Kasumi-1 (cell line): ENCODE measurements at regions not wholly inside any gene's neighbourhood (a gene's known extent, or its start where the extent isn't known, plus 50 kb on each side); places are given as distances from the start of the nearest gene placed in this dataset.

Experiments used
- DNase-seq, 2 experiments: peaks; one replicate each; lab custom pipeline; 2025; lab: John Stamatoyannopoulos, UW

DNA sequence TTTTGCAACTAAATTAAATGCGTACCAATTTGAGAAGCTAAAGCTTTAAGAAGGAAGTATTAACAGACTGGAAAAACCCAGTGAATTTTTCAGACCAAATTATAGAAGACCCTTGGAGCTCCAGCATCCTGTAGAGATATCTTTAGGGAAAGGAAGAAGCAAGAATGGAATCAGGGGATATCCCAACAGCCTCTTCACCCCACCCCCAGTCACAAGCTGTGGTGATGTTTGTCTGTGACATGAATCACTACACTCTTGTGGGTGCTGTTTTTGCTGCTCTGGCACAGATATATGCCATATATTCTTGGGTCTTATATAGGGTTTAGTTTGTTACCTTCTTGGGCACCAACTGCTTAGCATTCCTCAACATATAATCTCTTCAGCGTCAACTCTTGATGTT lies 78.5 kb upstream of the BCL6 start:
- DNase-seq, result no peak

DNA sequence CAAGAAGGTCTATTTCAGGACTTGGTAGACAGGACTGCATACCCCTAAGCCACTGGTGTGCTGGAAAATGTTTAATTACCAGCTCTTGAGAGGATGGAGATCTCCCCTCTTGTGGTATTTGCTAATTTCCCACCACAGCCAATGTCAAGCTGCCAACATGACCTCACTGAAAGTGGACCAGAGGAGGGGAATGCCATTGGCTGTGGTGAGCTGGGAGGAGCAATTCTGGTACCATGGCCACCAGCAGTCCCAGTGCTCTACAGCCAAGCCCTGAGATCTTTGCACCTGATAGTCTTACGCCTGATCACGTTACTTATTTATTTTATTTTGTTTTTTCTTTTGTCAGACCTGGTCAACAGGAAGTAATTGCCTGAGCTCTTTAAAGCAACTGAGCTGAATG lies 82.5 kb upstream of the BCL6 start:
- DNase-seq, result no peak

DNA sequence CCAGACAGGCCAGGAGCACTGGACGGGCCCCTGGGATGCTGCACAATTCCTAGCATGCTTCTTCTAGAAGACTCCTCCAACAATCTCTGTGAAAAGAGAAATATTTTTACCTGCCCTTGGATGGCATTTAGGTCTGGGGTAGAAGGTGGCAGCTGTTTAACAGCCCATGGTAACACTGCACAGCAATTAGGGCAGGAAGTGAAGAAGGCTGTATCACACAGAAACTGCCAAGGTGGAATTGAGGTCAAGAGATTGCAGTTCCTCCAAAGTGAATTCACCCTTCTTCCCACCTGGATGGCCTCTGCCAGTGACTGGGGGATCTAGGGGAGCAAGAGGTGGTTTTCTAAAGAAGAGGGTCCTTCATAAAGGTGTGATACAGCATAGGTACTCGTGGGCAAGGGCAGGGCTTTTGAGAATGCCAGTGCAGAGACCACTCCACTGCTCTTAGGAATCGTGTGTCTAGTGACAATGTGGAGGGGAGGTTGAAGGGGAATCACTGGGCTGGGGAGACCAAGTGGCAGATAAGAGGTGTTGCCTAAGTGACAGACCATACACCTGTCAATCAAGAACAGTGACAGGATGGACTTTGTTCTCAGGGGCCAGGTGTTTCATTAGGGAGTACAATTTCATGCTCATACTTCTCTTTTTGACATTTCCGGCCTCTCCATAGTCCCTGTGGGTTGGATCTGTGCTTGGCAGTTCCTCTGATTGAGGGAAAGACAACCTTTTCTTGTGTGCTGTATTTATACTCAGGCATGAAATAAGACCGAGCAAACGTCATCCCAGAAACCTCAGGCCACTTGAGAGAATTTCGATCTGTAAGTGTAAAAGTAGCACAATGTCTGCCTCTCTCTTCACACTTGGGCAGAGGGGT lies 83.5 kb upstream of the BCL6 start:
- no peak for DNase-seq

DNA sequence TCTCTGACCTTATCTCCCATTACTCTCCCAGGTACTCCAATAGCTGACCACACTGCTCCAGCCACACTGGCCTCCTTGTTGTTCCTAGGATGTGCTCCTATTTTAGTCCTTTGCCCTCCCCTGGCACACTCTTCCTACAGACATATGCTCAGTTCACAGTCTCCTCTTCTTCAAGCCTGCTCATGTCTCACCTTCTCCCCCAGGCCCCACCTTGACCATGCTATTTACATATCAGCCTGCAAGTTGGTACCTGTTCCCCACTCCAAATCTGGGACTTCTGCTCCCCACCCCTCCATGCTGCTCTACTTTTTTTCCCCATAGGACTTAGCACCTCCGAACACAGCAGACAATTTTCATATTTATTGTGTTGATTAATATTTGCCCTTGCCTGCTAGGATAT lies 84.9 kb upstream of the BCL6 start:
- no peak for DNase-seq

DNA sequence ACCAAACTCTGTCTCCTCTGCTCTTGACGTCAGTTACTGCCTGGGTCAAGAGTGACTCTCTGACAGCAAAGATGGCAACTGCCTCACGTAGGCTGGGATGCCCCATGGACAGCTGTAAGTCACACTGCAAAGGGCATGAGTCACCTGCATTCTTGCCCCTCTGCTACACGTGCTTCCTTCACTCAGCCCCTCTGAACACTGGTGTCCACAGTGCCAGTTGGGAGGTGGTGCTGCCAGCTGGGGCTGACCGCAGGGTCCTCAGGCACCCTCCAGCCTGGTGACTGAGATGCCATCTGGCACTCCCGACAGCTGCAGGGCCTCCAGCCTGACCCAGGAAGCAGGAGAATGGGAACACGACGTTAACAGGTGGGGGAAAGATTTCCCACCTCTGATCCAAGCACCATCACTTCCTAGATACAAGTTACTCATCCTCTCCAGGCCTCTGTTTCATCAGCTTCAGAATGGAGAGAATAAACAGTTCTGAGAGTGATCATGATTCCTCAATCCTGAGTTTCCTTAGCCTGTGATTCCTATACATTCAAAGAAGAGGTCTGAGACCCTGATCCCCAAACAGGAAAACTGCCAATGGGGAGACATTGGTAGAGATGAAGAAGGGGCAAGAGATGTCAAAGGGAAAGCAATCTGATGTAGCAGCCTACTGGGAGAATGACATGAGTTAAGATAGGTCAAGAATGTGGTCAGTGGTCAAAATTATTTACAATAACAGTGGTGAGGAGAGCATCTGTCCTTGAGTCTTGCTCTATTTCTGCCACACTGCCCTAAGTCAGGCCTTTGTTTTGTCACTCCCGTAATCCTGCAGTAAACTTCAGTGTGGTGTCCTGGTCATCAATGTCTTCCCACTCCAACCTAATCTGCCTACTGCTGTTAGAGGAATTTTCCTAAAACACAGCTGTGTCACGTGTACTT lies 86.1 kb upstream of the BCL6 start:
- no peak for DNase-seq

DNA sequence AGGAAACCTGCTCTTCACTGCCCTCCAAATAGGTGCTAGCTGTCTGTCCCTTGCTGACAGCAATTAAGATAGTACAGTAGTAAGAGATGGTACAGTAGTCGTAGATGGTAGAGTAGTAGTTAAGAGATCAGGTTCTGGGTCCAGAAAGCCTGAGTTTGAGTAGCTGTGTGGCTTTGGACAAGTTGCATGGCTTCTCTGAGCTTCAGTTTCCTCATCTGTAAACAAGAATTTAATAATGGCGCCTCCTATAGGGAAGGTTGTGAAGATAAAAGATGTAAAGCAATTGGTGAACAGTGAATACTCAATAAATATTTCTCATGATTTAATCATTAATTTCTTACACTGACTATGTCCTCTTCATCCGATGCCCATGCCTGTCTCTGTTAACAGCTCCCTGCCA lies 86.9 kb upstream of the BCL6 start:
- no peak for DNase-seq

DNA sequence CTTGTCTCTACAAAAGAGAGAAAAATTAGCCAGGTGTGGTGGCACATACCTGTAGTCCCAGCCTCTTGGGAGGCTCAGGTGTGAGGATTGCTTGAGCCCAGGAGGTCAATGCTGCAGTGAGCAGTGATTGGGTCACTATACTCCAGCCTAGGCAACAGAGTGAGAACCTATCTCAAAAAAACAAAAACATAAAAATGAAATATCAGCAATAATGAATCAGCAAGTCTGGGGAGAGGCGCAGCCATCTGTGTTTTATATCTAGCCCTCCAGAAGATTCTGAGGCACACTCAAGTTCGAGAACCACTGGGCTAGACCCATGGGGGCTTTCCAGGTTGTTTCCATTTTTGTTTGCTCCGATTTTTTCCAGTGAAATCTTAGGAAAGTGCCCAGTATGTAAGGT lies 88.1 kb upstream of the BCL6 start:
- DNase-seq, result no peak

DNA sequence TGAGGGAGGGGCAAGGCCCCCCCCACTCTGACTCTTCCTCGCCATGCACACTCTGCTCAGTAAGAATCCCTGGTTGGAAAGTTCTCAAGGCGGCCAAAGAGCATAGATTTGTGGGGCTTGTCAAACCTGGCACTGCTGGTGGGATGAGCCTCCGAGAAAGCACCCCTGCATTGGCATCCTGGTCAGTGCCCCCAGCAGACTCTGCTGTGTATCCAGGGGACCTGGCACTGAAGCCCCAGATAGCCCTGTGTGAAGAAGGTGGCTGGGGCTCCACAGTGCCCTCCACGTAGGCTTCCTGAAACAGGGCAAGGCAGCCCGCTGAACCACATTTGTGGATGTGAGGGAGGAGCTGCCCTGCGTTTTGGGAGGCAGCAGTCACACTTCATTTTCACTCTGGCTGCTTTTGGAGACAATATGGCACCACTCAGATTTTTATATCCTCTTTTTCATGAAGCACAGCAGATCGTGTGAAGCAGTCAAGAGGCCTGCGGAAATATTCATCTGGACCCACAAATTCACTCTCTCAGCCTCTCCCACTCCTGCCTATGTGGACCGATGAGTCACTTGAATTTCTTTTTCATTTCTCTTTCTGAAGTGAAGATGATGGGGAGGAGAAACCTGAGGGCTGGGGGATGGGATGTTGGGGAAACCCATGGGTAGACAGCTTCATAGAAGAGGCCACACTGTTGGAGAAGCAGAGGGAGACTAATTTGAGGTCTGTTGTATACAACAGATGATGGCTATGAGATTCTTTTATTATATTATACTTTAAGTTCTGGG lies 88.7 kb upstream of the BCL6 start:
- DNase-seq, result no peak

DNA sequence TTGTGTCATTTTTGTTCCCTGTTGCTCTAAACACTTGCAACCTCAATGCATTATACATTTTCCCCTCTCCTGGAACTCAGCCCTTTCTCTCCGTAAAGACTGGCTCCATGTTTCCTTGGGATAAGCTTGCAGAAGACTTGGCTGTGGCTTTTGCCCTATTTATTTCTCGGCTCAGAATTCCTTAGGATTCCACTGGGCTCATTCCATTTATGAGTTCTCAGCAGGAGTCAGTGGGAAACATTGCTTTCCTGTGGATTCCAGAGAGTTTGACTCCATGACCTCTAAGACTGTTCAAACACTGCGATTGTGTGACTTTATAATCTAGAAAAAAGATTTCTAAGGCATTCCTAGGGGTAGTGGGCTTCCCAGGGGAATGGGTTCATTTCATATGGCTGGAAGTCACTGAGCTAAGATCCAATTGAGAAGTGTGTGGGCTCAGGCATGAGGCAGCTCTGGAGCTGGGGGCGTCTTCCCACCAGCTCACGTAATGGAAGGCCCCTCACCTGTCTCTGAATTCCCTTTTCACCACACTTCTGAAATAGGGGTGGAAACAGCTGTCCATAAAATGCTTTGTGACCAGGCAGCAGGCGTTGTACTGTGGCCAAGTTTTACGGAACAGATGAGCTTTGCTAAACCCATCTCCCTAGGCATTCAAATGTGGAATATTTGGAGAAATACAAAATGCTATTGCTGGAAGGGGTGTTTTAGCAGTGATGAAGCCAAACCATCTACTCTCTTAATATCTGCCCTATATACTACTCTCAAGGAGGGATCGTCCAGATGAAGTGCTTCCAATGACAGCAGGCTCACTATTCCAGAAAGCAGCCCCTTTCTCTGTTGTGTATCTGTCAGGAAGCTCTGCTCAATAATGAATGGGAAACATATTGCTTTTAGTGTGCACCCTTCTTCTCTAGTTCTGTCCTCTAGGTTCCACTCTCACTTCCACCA lies 91.8 kb upstream of the BCL6 start:
- no peak for DNase-seq

DNA sequence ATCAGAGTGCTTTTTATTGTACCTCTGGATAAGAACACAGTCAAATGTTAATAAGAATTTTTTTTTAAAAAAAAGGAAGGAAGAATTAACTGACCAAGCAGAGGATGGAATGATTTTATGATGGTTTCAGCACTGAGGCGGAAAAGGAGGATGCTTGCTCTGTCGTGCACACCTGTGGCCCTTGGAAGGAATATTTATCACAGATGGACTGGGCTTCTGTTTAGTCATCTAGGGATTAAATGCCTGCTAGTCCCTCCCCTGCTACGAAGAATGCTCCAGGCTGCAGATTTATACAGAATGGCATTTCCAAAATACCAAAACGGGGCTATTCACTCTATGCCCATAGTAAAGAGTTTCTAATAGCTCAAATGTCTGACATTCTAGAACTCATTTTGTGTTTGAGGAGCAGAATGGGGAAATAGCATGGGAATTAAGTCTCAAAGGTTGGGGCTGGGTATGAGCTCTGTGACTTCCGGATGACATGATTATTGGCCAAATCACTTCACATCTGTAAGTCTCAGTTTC lies 92.8 kb upstream of the BCL6 start:
- no peak for DNase-seq

DNA sequence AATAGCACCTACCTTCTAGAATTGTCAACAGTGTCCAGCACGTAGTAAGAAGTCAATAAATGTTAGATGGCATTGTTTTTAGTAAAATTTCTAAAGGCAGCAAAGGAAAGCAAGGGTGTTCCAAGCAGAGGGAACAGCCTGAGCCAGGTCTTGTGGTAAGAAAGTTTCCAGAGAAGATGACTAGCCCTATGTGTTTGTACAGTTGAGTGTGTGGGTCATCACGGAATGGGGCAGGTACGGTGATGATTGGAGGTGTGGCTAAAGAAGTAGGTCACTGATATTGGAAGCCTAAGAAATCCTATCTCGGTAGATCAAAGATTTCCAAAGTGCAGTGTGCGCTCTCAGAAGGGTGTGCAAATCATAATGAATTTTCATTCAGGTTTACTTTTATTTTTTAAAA lies 94.2 kb upstream of the BCL6 start:
- no peak for DNase-seq

DNA sequence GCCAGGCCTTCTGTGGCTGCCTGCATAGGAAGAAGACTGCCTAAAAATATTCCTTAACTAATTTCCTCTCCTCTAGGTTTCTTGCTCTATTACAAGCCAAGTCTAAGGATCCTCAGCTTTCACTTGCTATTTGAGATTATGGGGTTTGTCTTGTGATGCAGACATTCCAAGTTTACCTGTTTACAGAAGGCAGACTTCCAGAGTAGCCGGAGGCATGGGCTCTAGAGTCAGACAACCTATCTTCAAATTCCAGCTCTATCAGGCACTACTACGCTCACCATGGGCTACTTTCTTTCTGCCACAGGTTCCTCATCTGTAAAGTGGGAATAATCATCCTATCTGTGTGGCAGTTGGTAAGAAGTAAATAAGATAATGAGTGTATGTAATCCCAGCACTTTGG lies 95.6 kb upstream of the BCL6 start:
- no peak for DNase-seq

DNA sequence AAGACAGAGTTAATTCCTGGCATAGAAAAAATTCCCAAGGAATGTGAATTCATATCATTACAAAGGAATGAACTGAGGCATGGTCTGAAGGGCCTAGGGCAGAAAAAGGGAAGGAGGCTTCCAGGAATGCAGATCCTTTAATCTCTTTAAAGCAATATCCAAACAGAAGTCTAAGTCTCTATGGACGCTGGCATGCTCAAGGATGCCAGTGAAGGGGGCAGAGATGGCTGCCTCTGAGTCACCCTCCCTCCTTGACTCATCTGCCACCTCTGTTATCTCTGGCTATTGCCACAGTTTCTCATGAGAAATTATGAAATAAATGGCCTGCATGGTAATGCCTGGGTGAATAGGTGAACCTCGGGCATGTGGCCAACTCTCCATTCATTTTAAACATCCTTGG lies 96.3 kb upstream of the BCL6 start:
- DNase-seq, result no peak

DNA sequence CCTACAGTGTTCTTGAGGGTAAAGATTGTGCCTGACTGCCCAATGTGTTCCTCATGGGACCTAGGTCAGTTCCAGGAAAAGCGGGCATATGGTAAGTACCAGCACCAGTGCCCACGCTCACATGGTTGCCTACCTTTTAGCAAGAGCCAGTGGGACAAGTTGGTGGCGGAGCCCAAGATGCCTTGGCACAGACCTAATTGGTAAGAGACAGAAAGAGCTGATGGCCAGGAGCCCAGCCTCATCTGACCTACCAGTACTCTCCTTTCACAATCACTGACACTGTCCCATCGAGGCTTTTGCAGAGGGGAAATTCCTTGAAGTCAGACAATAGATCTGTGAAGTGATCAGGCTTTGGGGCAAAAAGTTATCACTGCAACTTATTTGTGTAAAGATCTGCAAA lies 98.4 kb upstream of the BCL6 start:
- DNase-seq, result no peak

DNA sequence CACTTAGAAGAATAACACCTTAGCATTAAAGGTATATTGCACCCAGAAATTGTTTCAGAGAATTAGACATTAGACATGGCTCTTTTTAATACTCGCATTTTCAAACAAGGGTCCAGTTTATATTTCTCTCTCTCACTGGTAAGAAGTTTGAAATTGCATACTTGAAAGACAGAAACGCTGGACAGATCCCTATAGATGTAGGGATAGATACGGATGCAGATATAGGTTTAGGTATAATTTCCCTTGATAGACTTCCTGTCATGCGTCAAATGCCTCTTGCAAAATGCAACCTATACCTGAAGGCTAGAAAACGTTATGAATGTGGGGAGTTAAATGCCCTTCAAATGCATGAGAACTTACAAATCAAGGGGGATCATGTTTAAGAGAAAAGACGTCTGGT lies 99.4 kb upstream of the BCL6 start:
- no peak for DNase-seq

DNA sequence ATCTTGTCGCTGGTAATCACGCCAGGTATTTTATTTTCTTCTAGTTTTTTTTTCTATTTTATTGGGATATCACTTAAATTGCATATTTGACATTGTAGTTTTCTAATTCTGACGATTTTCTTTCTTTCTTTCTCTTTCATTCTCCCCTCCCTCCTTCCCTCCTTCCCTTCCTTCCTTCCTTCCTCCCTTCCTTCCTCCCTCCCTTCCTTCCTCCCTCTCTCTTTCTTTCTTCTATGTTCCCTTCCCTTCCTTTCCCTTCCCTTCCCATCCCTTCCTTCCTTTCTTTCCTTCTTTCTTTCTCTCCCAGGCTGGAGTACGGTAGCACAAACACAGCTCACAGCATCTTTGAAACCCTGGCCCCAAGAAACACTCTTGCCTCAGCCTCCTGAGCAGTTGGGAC lies 100.6 kb upstream of the BCL6 start:
- no peak for DNase-seq

DNA sequence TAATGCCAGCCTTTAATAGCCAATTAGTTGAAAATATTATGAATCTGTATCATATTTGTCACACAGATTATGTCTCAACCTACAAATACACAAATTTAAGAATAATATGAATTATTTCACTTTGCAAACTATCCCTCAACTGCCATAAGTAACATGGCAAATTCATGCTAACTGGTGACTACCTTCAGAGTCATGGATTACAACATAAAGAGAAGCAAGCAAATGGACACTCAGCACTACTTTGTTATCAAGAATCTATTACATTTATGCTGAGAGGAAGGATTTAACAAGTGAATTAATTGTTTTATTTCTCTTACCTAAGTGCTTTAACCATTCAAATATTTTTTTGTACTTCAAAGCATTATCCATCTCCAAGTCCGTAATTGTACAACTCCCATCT lies 103.1 kb upstream of the BCL6 start:
- no peak for DNase-seq

DNA sequence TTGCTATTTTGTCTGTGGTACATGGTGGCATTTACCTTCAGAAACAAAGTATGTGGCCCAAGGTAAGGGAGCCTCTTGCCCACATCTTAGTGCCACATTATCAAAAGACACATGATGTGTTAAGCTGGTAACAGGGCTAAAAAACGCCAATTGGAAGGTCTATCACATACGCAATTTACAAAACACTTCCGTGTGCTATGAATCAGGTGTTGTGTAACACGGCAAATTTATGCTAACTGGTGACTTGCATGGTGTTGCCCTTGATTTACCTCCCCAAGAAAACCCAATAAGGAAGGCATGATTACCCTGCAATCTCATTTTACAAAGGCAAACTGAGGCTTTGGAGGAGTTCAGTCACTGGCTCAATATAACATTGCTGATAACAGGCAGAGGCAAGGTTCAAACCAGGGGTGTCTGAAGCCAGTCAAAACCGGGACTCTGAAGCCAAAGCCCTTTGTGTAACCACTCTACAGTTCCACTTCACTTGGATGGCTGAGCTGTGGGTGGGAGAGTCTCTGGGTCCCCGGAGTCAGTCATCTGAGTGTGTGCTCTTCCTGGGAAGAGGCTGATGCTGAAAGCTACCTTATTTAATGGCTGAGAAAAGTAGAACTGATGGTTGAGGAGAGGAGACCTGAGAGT lies 103.9 kb upstream of the BCL6 start:
- DNase-seq, result no peak

DNA sequence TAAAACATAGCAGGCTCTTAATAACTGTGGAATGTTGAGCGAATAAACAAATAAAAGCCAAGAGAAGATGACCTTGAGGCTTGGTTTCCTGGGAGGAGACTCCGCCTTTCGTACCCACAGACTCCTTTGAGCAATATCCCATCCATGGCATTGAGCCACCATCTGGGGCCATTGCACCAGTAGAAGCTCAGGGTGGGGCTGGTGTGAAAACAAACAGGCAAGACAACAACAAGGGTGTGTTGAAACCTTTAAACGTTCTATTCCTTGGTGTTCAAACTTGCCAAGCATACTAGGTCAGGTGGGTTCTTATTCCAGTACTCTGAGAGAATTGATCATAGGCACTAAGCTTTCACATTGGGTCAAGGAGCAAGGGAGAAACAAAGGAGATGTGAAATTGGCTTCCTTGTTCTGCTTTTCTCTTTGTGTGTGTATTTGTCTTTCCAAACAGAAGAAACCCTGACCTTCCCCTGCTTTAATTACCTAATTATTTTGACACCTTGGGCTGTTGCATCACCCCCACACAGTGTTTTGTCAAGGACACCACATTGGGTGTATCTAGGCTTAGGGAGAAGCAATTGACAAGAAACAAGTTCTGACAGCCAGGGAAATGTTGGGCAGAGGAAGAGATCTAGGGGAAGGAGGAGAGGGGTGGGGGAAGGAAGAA lies 105.1 kb upstream of the BCL6 start:
- DNase-seq, result no peak
